AG08395 (cell line): ENCODE measurements at regions not wholly inside any gene's neighbourhood (a gene's known extent, or its start where the extent isn't known, plus 50 kb on each side); places are given as distances from the start of the nearest gene placed in this dataset.
"Not testable (repeated sequence)": the region's sequence is repeated elsewhere in the genome, so short reads cannot be mapped to it uniquely, and the experiment has no call there.

Experiments
- DNase-seq: peaks from one replicate; pipeline ENCODE4 v3.0.0; 2012; ENCODE audit warnings: mixed read lengths, low spot score

DNA sequence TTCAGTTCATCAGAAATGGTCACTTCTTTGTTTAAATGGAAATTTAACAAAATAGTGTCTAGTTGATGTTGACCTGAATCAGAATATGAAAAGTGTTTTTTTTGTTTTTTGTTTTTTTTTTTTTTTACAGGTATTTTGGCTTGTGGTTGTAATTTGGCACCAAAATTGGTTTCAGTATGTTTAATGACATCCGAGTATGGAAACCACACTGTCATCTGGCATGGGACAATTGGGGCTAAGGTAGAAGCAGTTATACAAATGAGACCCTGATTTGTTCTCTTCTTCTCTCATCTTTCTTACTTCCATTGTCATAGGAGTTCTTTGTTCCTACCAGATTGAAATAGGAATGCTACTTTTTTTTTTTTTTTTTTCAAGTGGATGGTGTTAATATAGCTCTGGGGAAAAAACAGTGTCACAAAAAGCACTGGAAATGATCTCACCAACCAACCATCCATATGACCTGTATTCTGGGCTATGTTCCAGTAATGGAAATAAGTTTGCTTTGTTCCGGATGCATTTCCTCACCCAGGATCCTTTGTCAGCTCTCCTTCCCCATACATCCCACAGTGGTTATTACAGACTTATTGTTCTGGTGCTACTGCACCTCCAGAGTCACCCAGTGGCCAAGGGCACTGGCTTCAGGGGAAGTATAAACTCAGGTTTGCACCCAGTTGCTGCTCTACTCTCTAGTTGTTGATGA, 95.8 kb downstream of the ATXN3L start:
- peak; percentile 88 for DNase-seq

DNA sequence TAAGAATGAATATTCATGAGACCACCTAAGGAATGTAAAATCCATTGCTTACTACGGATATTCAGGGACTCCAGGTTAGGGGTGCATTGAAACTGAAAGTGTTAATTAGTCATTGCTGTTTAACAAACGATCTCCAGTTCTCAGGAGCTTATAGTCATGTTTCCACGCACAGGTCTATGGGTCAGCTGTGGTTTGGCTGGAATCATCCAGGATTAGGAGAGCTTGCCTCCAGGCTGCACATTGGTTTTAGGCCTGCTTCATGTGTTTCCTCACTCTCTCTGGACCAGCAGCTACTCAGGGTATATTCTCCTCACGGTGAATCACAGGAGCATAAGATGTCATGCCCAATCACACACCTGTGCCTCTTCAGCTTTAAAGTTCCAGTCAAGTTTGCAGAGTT, 98.9 kb downstream of the ATXN3L start:
- peak; percentile 31 for DNase-seq

DNA sequence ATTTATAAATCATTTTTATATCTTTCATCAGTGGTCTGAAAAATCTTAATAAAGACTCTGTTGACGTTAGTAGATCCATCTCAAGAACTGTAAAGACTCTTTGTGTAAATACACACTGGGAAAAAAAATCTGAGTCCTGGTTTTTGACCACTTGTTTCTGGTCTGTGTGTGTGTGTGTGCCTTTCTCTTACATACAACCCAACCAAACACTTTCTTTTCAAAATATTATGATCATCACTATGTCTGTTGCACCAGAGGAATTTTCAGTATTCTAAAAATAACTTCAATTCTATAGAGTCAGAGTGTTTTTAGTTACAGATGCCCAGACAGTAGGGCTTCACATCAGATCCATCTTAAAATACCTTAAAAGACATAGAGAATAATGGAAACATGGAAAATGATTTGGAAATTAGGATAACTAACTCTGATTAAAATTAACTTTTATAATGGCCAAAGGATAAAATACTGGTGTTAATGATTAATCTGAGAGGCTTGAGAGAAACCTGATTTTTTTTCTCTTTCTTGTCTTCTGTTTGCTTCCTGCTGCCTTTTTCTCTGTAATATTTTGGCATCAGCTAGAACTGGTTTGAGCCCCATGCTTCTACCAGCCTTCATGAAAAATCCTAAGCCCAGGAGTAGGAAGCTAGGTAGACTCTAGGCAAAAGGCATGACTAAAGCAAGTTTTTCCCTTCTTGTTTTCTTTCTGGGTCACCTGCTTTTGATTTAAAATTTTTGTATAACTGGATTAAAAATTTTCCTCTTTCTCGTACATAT, 99.7 kb downstream of the ATXN3L start:
- DNase-seq, result no peak

- DNase-seq, result no peak
These were observed 101.1 kb downstream of the ATXN3L start for GRCh38 chrX:13218758-13219157.

DNA sequence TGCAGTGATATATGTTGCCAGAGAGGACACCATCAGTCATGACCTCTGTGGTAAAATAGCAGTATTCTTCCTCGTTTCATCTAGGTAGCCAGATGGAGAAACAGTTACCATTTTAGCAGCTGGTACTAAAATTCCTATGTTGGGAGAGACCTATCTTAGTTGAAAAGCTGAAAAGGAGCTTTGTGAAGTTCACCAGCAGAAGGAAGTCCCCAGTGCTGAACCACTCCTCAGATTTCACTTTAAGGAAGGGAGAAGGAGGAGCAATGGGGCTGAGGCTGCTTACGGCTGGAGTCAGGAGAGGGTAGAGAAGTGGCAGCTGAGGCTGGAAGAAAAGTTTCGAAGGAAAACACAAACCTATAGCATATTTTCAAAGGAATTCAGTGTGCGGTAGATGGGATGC, 103.7 kb downstream of the ATXN3L start:
- DNase-seq, result no peak

- no peak for DNase-seq
These were observed 104.1 kb downstream of the ATXN3L start for GRCh38 chrX:13215729-13216128.

GRCh38 chrX:13212191-13212651, 107.6 kb downstream of the ATXN3L start:
- DNase-seq, result no peak

DNA sequence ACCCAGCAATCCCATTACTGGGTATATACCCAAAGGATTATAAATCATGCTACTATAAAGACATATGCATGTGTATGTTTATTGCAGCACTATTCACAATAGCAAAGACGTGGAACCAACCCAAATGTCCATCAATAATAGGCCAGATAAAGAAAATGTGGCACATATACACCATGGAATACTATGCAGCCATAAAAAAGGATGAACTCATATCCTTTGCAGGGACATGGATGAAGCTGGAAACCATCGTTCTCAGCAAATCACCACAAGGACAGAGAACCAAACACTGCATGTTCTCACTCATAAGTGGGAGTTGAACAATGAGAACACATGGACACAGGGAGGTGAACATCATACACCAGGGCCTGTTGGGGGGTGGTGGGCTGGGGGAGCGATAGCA, 109.7 kb downstream of the ATXN3L start:
- not testable (repeated sequence) for DNase-seq

- DNase-seq, result not testable (repeated sequence)
These were observed 110.1 kb downstream of the ATXN3L start for GRCh38 chrX:13209704-13210103.

DNA sequence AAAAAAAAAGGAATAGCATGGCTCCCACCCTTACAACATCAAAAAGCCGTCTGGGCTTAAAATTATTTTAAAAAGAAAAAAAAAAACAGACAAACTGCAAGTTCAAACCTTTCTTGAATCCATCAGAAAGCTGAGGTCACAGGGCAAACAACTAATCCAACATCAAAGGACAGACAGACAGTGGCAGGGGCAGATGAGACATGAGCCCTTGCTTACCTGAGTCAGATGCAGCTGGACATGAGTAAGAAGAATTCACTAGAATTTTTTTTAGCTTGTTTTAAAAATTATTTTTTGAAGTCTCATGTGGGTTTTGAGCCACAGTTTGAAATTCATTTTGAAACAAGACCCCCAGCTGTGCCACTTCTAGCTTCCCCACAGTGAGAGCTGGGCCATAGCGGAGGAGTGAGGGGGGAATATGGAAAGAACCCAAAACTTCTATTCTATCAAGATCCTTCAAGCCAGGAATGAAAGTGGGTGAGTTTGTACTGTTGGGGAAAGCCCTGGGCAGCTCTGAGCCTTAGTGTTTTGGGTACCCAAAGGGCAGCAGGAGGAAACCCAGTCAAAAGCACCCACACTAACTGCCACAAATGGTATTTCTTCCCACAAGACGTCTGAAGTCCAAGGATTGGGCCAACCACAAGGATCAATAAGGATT, 111.4 kb downstream of the ATXN3L start:
- no peak for DNase-seq

GRCh38 chrX:13203271-13203670, 116.6 kb downstream of the ATXN3L start:
- no peak for DNase-seq

DNA sequence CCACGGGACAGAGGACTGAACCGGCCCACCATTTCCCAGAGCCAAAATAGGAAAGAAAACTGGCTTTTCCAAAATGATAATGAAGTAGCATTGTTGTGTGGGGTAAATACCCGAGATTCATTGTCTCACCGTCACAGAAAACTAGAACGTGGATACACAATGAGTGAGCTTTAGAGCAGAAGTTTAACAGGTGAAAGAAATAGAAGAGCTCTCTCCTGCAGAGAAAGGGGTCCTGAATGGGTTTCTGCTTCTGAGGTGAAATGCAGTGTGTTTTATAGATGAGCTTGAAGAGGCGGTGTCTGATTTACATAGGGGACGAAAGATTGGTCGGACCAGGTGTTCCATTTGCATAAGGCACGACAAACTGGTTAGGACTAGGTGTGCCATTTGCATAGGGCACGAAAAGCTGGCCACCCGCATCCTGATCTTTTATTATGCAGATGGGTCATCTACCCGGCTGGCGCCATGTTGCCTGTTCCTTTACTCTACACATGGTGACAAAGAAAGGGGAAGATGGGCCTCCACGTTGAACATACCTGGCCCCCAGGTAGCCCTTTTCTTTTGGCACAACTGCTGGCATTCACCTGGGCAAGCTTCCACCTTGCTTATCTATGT, 118.1 kb downstream of the ATXN3L start:
- DNase-seq, result no peak

DNA sequence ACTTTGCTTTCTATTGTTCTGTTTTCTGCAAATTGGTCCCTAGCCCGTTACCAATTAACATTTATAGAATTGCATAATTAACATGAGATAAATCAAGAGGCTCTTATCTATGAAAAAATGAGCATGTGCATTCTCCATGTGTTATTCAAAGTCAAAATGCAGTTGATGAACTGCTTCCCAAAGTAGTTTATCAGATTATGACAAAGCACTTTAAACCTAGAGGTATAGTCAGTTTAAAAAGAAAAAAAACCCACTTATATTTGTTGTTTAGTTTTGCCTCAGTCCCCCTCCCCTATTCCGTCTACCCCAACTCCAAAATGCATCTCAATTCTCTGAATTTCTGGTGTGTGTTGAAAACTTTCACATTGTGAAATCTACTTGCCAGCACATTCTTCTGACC, 119.5 kb downstream of the ATXN3L start:
- no peak for DNase-seq

GRCh38 chrX:13198762-13199064, 121.1 kb downstream of the ATXN3L start:
- DNase-seq, result no peak

GRCh38 chrX:13198056-13198761, 121.6 kb downstream of the ATXN3L start:
- DNase-seq, result no peak

DNA sequence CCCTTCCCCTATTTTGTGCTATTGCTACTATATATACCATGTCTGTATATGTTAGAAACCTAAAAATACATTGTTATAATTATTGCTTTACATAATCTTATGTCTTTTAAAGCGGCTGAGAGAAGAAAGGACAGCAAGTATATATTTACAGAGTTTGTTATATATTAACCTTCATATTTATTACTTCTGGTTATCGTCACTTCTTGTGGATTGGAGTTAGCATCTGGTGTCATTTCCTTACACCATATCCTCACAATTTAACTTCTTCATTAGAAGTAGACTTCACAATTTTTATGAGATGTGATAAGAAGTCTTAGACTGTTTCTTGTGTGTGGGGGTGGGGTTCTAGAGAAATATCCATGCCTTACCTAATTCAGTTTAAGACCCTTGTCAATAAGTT, 123.1 kb downstream of the ATXN3L start:
- no peak for DNase-seq

DNA sequence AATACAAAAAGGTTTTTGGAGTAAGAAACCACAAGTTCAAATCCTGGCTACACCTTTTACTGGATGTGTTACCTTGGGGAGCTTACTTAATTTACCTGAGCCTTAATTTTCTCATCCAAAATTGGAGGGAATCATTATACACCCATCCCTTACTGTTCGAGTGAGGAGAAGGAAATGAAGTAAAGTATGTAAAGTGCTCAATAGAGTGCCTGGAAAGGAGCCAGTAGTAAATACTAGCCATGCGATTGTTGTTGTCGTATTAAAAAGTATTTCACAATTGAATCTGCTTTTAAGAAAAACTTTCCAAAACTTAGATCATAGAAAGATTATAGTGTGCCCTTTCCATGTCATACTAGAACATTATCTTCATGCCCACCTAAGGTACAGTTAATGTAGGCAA, 124.5 kb downstream of the ATXN3L start:
- DNase-seq, result no peak

DNA sequence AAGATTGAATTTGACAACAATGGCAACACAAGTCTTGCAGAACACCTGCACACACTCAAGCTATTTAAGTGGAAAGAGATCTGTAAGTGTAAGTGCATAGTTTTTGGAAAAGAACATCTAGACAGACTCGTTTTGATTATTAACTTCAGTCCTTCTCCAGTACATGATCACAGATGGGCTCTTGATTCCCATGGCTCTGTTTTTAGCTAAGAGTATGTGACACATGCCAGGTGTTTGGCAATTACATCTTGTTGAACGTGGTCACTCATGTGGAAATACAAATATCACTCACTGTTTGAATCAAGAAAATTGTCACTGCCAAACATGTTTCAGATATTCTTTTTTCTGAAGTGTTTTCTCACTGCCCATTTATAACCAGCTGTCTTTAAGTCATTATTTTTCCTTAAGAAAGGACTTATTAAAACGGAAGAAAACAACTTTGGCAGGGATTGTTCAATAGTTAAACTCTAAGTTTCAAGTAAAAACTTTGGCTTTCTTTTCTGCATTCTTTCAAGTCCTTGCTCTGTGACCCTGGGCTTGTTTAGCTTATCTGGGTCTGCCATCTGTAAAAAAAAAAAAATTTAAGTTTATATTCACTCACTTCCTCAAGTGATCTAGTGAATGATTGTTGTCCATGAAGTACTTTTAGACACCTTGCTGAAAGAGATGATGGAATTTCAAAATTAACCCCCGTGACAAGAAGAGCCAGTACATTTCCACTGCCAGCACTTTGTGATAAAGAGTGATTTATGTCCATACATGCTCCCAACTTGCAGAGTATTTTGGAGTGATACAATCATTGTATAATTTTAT, 125.4 kb downstream of the ATXN3L start:
- DNase-seq, result no peak

GRCh38 chrX:13190051-13190450, 129.8 kb downstream of the ATXN3L start:
- DNase-seq, result no peak

DNA sequence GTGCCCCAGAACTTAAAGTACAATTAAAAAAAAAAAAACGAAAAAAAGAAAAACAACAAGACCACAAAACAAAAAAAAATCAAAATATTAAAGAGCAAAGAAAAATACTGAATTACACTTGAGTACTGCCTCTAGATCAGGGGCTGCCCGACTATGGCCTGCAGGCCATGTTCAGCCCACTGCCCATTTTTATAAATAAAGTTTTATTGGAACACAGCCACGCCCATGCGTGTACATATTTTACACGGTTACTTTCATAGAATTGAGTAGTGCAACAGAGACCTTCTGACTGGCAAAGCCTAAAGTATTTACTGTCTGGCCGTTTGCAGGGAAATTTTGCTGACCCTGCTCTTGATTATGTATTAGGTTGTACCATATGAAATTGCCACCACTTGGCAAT, 130.5 kb downstream of the ATXN3L start:
- no peak for DNase-seq

DNA sequence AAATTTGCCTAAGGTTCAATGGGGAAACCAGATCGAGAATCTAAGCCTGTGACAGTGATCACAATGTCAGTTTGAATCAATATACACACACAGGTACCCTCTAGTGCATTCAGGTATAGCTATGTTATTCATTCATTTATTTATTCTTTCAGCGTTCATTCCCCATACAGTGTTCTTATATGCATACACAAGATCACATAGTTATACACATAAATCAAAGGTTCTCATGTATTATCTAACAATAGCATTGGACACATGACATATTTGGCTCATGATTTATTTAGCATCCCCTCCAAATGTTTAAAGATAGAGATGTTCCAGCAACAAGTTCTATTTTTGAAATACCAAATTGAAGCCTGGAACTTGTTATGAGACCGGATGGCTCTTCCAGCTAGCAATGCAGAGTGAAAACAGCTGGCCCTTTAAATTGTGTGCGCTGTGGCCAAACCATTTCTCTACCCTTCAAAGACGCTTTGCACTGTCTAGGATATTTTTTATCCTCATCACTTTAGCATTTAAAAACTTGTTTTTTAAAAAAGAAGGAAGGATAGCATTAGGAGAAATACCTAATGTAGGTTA, 131.0 kb downstream of the ATXN3L start:
- no peak for DNase-seq
